K562 (cell line): ENCODE measurements at regions not wholly inside any gene's neighbourhood (a gene's known extent, or its start where the extent isn't known, plus 50 kb on each side); places are given as distances from the start of the nearest gene placed in this dataset.

Source experiments
- ATAC-seq: fragments of 200-7000 bp; cut with Tn5 transposase; 3 replicates; pipeline ENCODE4 v1.9.1; 2020; ENCODE audit warnings: moderate library complexity
- BruUV-seq: library from RNA; stranded (reverse); fragments of 400-500 nt; replicated peaks from 2 replicates; lab custom pipeline; 2021; lab: Mats Ljungman, UMichigan
- CTCF ChIA-PET: fragments of 300-600 bp; formaldehyde crosslinking; extraction: SDS; loops from one replicate; lab custom pipeline; 2021; ENCODE audit warnings: low intra/inter-chr PET ratio; lab: Yijun Ruan, JAX
- POLR2A ChIA-PET: fragments of 300-600, 350-650 bp; sonication (Branson Sonifier 250); formaldehyde crosslinking; extraction: SDS; loops from one replicate; lab custom pipeline; 2021; ENCODE audit warnings: antibody characterized with exemption, inconsistent platforms; lab: Yijun Ruan, JAX
- DNase-seq, 4 experiments: peaks; one replicate each; pipeline versions ENCODE4 v3.0.0 to v3.0.0-alpha.2; 2011 to 2018; ENCODE audit warnings: low spot score in 3 of 4, mixed read lengths in 3 of 4; ENCODE audit errors: extremely low read depth in 1 of 4
- FAIRE-seq: peaks from 2 replicates; lab custom pipeline; 2011; peaks lifted over from hg19 to GRCh38; lab: Jason Lieb, UNC
- H2AFZ ChIP-seq: 2 replicates; pipeline ENCODE4 v1.6.0; 2011; ENCODE audit warnings: low read depth, low read length, control low read depth, inconsistent platforms
- H3K27ac ChIP-seq: fragments of 200-600 bp; 3 replicates; pipeline ENCODE4 v1.8.0; 2011; ENCODE audit warnings: low read depth, mild to moderate bottlenecking, control low read depth, inconsistent platforms, low read length, moderate library complexity, mixed read lengths; ENCODE audit errors: extremely low read depth
- H3K27me3 ChIP-seq, 2 experiments: fragments of 300-600 bp in 1 of 2; 2 replicates in 1 of 2; 3 replicates in 1 of 2; pipeline versions ENCODE4 v1.6.0 to v1.8.0; 2011; ENCODE audit warnings: inconsistent platforms in 2 of 2, low read length in 2 of 2, mild to moderate bottlenecking in 1 of 2, mixed read lengths in 1 of 2, moderate library complexity in 1 of 2; ENCODE audit not compliant: control insufficient read depth in 2 of 2, insufficient read depth in 2 of 2
- H3K36me3 ChIP-seq: fragments of 300-600 bp; 3 replicates; pipeline ENCODE4 v1.8.0; 2011; ENCODE audit warnings: mild to moderate bottlenecking, low read length, inconsistent platforms; ENCODE audit not compliant: control insufficient read depth, insufficient read depth
- H3K4me1 ChIP-seq, 2 experiments: fragments of 200-600 bp in 1 of 2; replicated peaks in 1 of 2; 2 replicates in 1 of 2; 3 replicates in 1 of 2; pipeline versions ENCODE4 v1.5.1 to v1.8.0; 2011; ENCODE audit warnings: inconsistent platforms in 2 of 2, low read length in 2 of 2, mild to moderate bottlenecking in 1 of 2, mixed read lengths in 1 of 2, moderate library complexity in 1 of 2; ENCODE audit not compliant: control insufficient read depth in 2 of 2, insufficient read depth in 2 of 2
- H3K4me2 ChIP-seq: 2 replicates; pipeline ENCODE4 v1.6.1; 2011; ENCODE audit warnings: low read length, control low read depth, inconsistent platforms, mixed read lengths; ENCODE audit not compliant: insufficient read depth
- H3K4me3 ChIP-seq: fragments of 200-600 bp; sonication (generic), shearing (Covaris generic); 2 replicates; pipeline ENCODE4 v1.5.1; 2016; ENCODE audit warnings: control low read depth, inconsistent platforms
- H3K79me2 ChIP-seq: fragments of 200-600 bp; 3 replicates; pipeline ENCODE4 v1.8.0; 2011; ENCODE audit warnings: low read length, inconsistent platforms; ENCODE audit not compliant: control insufficient read depth, insufficient read depth
- H3K9ac ChIP-seq, 2 experiments: 2 replicates each; pipeline versions ENCODE4 v1.6.0 to v1.6.1; 2011; ENCODE audit warnings: low read depth in 2 of 2, low read length in 2 of 2, control low read depth in 1 of 2, inconsistent platforms in 1 of 2, mild to moderate bottlenecking in 1 of 2, mixed read lengths in 1 of 2; ENCODE audit not compliant: insufficient read depth in 1 of 2
- H3K9me1 ChIP-seq: one replicate; pipeline ENCODE4 v1.6.0; 2011; ENCODE audit warnings: inconsistent platforms, mild to moderate bottlenecking, low read length, moderate library complexity; ENCODE audit not compliant: control insufficient read depth, insufficient read depth
- H3K9me3 ChIP-seq: replicated peaks from 2 replicates; pipeline ENCODE4 v1.5.1; 2011; ENCODE audit warnings: low read depth, low read length, inconsistent platforms; ENCODE audit not compliant: control insufficient read depth, insufficient read depth
- H4K20me1 ChIP-seq: replicated peaks from 2 replicates; pipeline ENCODE4 v1.6.1; 2011; ENCODE audit warnings: low read length, inconsistent platforms, mixed read lengths; ENCODE audit not compliant: control insufficient read depth, insufficient read depth
- OTX1 ChIP-seq: fragments of 450-650 bp; formaldehyde crosslinking; IDR thresholded peaks from 2 replicates; pipeline ENCODE4 v1.4.0; 2022; ENCODE audit warnings: mild to moderate bottlenecking
- SMARCB1 ChIP-seq: IDR thresholded peaks from 2 replicates; pipeline ENCODE4 v1.6.1; 2011; ENCODE audit warnings: improper control_type of control experiment, low read depth; ENCODE audit not compliant: insufficient read length
- SP2 ChIP-seq: IDR thresholded peaks from 2 replicates; pipeline ENCODE4 v1.6.1; 2011; ENCODE audit warnings: mild to moderate bottlenecking, low read depth, low read length, moderate library complexity; ENCODE audit not compliant: poor library complexity, severe bottlenecking; ENCODE audit errors: extremely low read depth
- STAG1 ChIP-seq: sonication (generic); formaldehyde crosslinking; IDR thresholded peaks from 2 replicates; pipeline ENCODE4 v1.5.0; 2020; ENCODE audit warnings: missing genetic modification reagents, borderline replicate concordance
- ZC3H8 ChIP-seq: fragments of 450-650 bp; IDR thresholded peaks from 2 replicates; pipeline ENCODE4 v1.6.1; 2017
- ZNF324 ChIP-seq: fragments of 250-450 bp; sonication (Bioruptor Pico); IDR thresholded peaks from 2 replicates; pipeline ENCODE4 v1.4.0; 2020; ENCODE audit warnings: mild to moderate bottlenecking
- WGBS: fragments of 100-300 bp; shearing (Covaris generic); methylation state at CpG from one replicate; pipeline ENCODE4 v1.1.6; 2016; ENCODE audit warnings: low coverage, mixed read lengths; ENCODE audit not compliant: insufficient coverage; ENCODE audit errors: missing lambda C conversion rate; 5-methylcytosine and 5-hydroxymethylcytosine counted together
- in situ Hi-C: fragments of 300-500 bp; cut with MboI; formaldehyde crosslinking; loops from 4 replicates; pipeline ENCODE4 v1.15.0; 2018; ENCODE audit warnings: inconsistent platforms, mixed read lengths
- intact Hi-C: fragments of 100-400 bp; cut with micrococcal nuclease; formaldehyde crosslinking; loops from 2 replicates; pipeline ENCODE4 v1.14.2; 2022
- TF ChIP-seq, protein P1 (sequence below): fragments of 250-450 bp; sonication (Bioruptor Pico); IDR thresholded peaks from 2 replicates; pipeline ENCODE4 v1.8.0; 2022; ENCODE audit warnings: inconsistent platforms

DNA sequence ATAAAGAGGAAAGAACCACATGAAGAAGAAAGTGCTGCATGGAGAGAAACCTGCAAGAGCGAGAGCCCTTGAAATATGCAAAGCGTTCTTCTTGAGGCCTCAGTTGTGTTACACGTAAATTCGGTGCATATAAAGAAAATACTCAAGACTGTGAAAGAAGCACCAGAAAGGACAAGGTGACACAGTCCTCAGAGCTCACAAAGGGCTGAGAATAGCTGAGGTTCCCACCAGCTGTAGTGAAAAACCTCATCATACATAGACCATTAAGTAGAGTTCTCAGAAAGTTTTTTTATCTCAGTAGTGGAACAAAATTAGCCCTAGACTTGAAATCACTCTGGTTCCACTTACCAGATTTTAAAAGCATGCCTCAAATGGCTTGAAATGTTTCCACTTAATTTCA is 980.7 kb upstream of the CRIM1 start:
- TF ChIP-seq ZNF324 (CRISPR knock-in tag), result no peak
- TF ChIP-seq ZC3H8, result no peak
- no peak for TF ChIP-seq OTX1 (CRISPR knock-in tag)
- TF ChIP-seq SP2, result no peak
- no peak for TF ChIP-seq STAG1
- TF ChIP-seq, protein P1, sequence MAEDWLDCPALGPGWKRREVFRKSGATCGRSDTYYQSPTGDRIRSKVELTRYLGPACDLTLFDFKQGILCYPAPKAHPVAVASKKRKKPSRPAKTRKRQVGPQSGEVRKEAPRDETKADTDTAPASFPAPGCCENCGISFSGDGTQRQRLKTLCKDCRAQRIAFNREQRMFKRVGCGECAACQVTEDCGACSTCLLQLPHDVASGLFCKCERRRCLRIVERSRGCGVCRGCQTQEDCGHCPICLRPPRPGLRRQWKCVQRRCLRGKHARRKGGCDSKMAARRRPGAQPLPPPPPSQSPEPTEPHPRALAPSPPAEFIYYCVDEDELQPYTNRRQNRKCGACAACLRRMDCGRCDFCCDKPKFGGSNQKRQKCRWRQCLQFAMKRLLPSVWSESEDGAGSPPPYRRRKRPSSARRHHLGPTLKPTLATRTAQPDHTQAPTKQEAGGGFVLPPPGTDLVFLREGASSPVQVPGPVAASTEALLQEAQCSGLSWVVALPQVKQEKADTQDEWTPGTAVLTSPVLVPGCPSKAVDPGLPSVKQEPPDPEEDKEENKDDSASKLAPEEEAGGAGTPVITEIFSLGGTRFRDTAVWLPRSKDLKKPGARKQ (CRISPR knock-in tag), result no peak
- no peak for TF ChIP-seq SMARCB1
- Histone ChIP-seq H3K4me3 (no peak overlapping the region), H3K27ac (no peak overlapping the region), H3K9me1 (no peaks in the 10 kb centered on the region), H3K27me3 (no peaks in the 10 kb centered on the region), H3K36me3 (no peaks in the 10 kb centered on the region), H3K79me2 (no peaks in the 10 kb centered on the region), H4K20me1 (no peaks in the 10 kb centered on the region), H3K4me2 (no peak overlapping the region), H2AFZ (no peak overlapping the region), H3K4me1 (no peaks in the 10 kb centered on the region), H3K9me3 (no peaks in the 10 kb centered on the region), H3K9ac (no peak overlapping the region)
- DNase-seq, result no peak
- intact Hi-C loops (no loop called here), in situ Hi-C loops (no loop called here)
- 3% methylated on average over 4 of the region's 4 CpGs for WGBS
- FAIRE-seq, result no peak
- no TSS peak for BruUV-seq
- ChIA-PET POLR2A (no interaction called here), CTCF (no interaction called here)
- no peak for ATAC-seq
